Astrocyte of the cerebellum (primary cell): ENCODE measurements at regions not wholly inside any gene's neighbourhood (a gene's known extent, or its start where the extent isn't known, plus 50 kb on each side); places are given as distances from the start of the nearest gene placed in this dataset.

Experiments used
- DNase-seq: peaks from one replicate; pipeline ENCODE4 v3.0.0-alpha.2; 2011; ENCODE audit warnings: low read depth
- H3K4me3 ChIP-seq: 2 replicates; pipeline ENCODE4 v1.5.1; 2011; ENCODE audit warnings: mild to moderate bottlenecking, low read depth, low read length, moderate library complexity
- CTCF ChIP-seq: IDR thresholded peaks from 2 replicates; pipeline ENCODE4 v1.5.1; 2012; ENCODE audit warnings: low read length, low read depth, moderate library complexity, mild to moderate bottlenecking; ENCODE audit errors: missing control alignments
- in situ Hi-C: cut with HindIII; loops from 2 replicates; pipeline ENCODE4 v1.10.0; 2017; ENCODE audit warnings: low sequenced_read_pairs

GRCh38 chr16:7115898-7116297 is 216.7 kb upstream of the RBFOX1 start:
- DNase-seq, result no peak
- in situ Hi-C loops, result no loop called here
- H3K4me3 ChIP-seq, result no peak overlapping the region
- no peak for TF ChIP-seq CTCF

- in situ Hi-C loops, result no loop called here
- no peak overlapping the region for H3K4me3 ChIP-seq
- no peak for DNase-seq
- TF ChIP-seq CTCF, result no peak
Observed at GRCh38 chr16:7113949-7114348, 218.7 kb upstream of the RBFOX1 start.

GRCh38 chr16:7113395-7113794 is 219.2 kb upstream of the RBFOX1 start:
- TF ChIP-seq CTCF, result no peak
- DNase-seq, result no peak
- in situ Hi-C loops, result no loop called here
- no peak overlapping the region for H3K4me3 ChIP-seq

GRCh38 chr16:7111265-7111664 is 221.4 kb upstream of the RBFOX1 start:
- no peak overlapping the region for H3K4me3 ChIP-seq
- in situ Hi-C loops, result no loop called here
- no peak for TF ChIP-seq CTCF
- DNase-seq, result no peak

- DNase-seq, result no peak
- in situ Hi-C loops, result no loop called here
- TF ChIP-seq CTCF, result no peak
- H3K4me3 ChIP-seq, result no peak overlapping the region
Observed at GRCh38 chr16:7107436-7107835, 225.2 kb upstream of the RBFOX1 start.

- in situ Hi-C loops, result no loop called here
- DNase-seq, result no peak
- no peak overlapping the region for H3K4me3 ChIP-seq
Observed at GRCh38 chr16:7103056-7103455, 229.6 kb upstream of the RBFOX1 start.

More at GRCh38 chr16:7103056-7103455, 229.6 kb upstream of the RBFOX1 start:
- no peak for TF ChIP-seq CTCF
